22Rv1 (cell line): ENCODE measurements at regions not wholly inside any gene's neighbourhood (a gene's known extent, or its start where the extent isn't known, plus 50 kb on each side); places are given as distances from the start of the nearest gene placed in this dataset.

Experiments
- H3K27ac ChIP-seq: fragments of 450-650 bp; 2 replicates; pipeline ENCODE4 v1.5.1; 2017
- CTCF ChIP-seq: fragments of 450-650 bp; IDR thresholded peaks from 2 replicates; pipeline ENCODE4 v1.5.1; 2017; ENCODE audit warnings: mild to moderate bottlenecking
- ZFX ChIP-seq: fragments of 450-650 bp; IDR thresholded peaks from 2 replicates; pipeline ENCODE4 v1.6.1; 2017; ENCODE audit warnings: antibody characterized with exemption, borderline replicate concordance

GRCh38 chr21:27300770-27301169 is 333.9 kb upstream of the ADAMTS5 start:
- no peak for TF ChIP-seq ZFX
- TF ChIP-seq CTCF, result no peak
- H3K27ac ChIP-seq, result no peak overlapping the region

GRCh38 chr21:27298465-27298864 is 331.6 kb upstream of the ADAMTS5 start:
- no peak overlapping the region for H3K27ac ChIP-seq
- TF ChIP-seq CTCF (no peak), ZFX (no peak)

- no peak overlapping the region for H3K27ac ChIP-seq
- TF ChIP-seq CTCF, result no peak
- no peak for TF ChIP-seq ZFX
Observed at GRCh38 chr21:27293239-27293638, 326.4 kb upstream of the ADAMTS5 start.

- TF ChIP-seq CTCF (no peak), ZFX (no peak)
- peak overlapping the region; percentile 35 for H3K27ac ChIP-seq
Observed at GRCh38 chr21:27292783-27293182, 325.9 kb upstream of the ADAMTS5 start.

GRCh38 chr21:27292229-27292628 is 325.3 kb upstream of the ADAMTS5 start:
- TF ChIP-seq ZFX (no peak), CTCF (no peak)
- peak overlapping the region; percentile 35 for H3K27ac ChIP-seq

- no peak overlapping the region for H3K27ac ChIP-seq
- no peak for TF ChIP-seq CTCF
Observed at GRCh38 chr21:27291006-27291405, 324.1 kb upstream of the ADAMTS5 start.

- H3K27ac ChIP-seq, result no peak overlapping the region
- TF ChIP-seq CTCF, result no peak
Observed at GRCh38 chr21:27290028-27290427, 323.1 kb upstream of the ADAMTS5 start.
